Tibial nerve (tissue), 4 donors: ENCODE measurements at regions not wholly inside any gene's neighbourhood (a gene's known extent, or its start where the extent isn't known, plus 50 kb on each side); places are given as distances from the start of the nearest gene placed in this dataset.

ENCODE experiments used
- DNase-seq, 2 donors: peaks; one replicate each; pipeline ENCODE4 v3.0.0-alpha.2; 2019; ENCODE audit warnings: low spot score in 2 of 2
- H3K27ac ChIP-seq, 4 donors: fragments of 200-600 bp; sonication (generic) in 3 of 4; one replicate each; pipeline ENCODE4 v1.5.1; 2017 to 2019; ENCODE audit warnings: mild to moderate bottlenecking in 1 of 4
- H3K27me3 ChIP-seq, 2 donors: fragments of 200-600 bp; sonication (generic) in 1 of 2; one replicate each; pipeline versions ENCODE4 v1.5.1 to v1.6.0; 2017 to 2019
- H3K36me3 ChIP-seq, 3 donors: fragments of 200-600 bp; sonication (generic); one replicate each; pipeline ENCODE4 v1.5.1; 2018 to 2019
- H3K4me1 ChIP-seq, 4 donors: fragments of 200-600 bp; sonication (generic) in 3 of 4; one replicate each; pipeline ENCODE4 v1.5.1; 2017 to 2019
- H3K4me3 ChIP-seq, 4 donors: fragments of 200-600 bp; sonication (generic) in 3 of 4; one replicate each; pipeline ENCODE4 v1.5.1; 2017 to 2019; ENCODE audit warnings: mild to moderate bottlenecking in 1 of 4, moderate library complexity in 1 of 4
- H3K9me3 ChIP-seq, 4 donors: fragments of 200-600 bp; sonication (generic) in 3 of 4; one replicate each; pipeline ENCODE4 v1.5.1; 2017 to 2019
- CTCF ChIP-seq, 5 experiments: fragments of 200-600 bp in 3 of 5; fragments of 450-650 bp in 2 of 5; sonication (generic) in 3 of 5; IDR thresholded peaks; one replicate each; pipeline ENCODE4 v1.5.1; 2016 to 2019; ENCODE audit warnings: antibody characterized with exemption in 5 of 5, mild to moderate bottlenecking in 3 of 5, moderate library complexity in 2 of 5
- EP300 ChIP-seq, 2 donors: sonication (generic); formaldehyde crosslinking; IDR thresholded peaks; one replicate each; pipeline ENCODE4 v1.6.1; 2017; ENCODE audit warnings: antibody characterized with exemption in 2 of 2, mild to moderate bottlenecking in 1 of 2
- POLR2A ChIP-seq, 2 donors: fragments of 450-650 bp; IDR thresholded peaks; one replicate each; pipeline ENCODE4 v1.6.1; 2017; ENCODE audit warnings: antibody characterized with exemption in 2 of 2, mild to moderate bottlenecking in 2 of 2, moderate library complexity in 2 of 2
- WGBS, 2 donors: methylation state at CpG; one replicate each; pipeline ENCODE4 v1.1.5; 2018; 5-methylcytosine and 5-hydroxymethylcytosine counted together

- TF ChIP-seq CTCF (IDR thresholded peaks at IDR 0.05) (no peak), POLR2A (IDR thresholded peaks at IDR 0.05) (no peak)
- WGBS, 2 donors = 90 to 91% methylated on average over 3 of the region's 3 CpGs
- no peak for DNase-seq
Measured at GRCh38 chr1:83625646-83626045, 373.3 kb downstream of the TTLL7 start.

GRCh38 chr1:83620016-83620415 lies 378.9 kb downstream of the TTLL7 start:
- TF ChIP-seq EP300 (IDR thresholded peaks at IDR 0.05) (no peak), POLR2A (IDR thresholded peaks at IDR 0.05) (no peak), CTCF (IDR thresholded peaks at IDR 0.05) (no peak)
- H3K4me1 ChIP-seq = no peaks in the 10 kb centered on the region
- no peak for DNase-seq
- H3K36me3 ChIP-seq = no peaks in the 10 kb centered on the region
- H3K4me3 ChIP-seq = no peak overlapping the region
- no peak overlapping the region for H3K27ac ChIP-seq
- 90 to 91% methylated on average over 4 of the region's 4 CpGs for WGBS, 2 donors
- no peaks in the 10 kb centered on the region for H3K9me3 ChIP-seq
- H3K27me3 ChIP-seq = no peaks in the 10 kb centered on the region

More at GRCh38 chr1:83625646-83626045, 373.3 kb downstream of the TTLL7 start:
- Histone ChIP-seq H3K4me3 (no peak overlapping the region), H3K27me3 (no peaks in the 10 kb centered on the region), H3K36me3 (no peaks in the 10 kb centered on the region), H3K27ac (no peak overlapping the region), H3K4me1 (no peaks in the 10 kb centered on the region), H3K9me3 (no peaks in the 10 kb centered on the region)

GRCh38 chr1:83619170-83619896 lies 379.6 kb downstream of the TTLL7 start:
- Histone ChIP-seq H3K27ac (no peak overlapping the region), H3K9me3 (no peaks in the 10 kb centered on the region), H3K4me1 (no peaks in the 10 kb centered on the region), H3K36me3 (no peaks in the 10 kb centered on the region), H3K4me3 (no peak overlapping the region), H3K27me3 (no peaks in the 10 kb centered on the region)
- 38 to 40% methylated on average over 2 of the region's 2 CpGs for WGBS, 2 donors
- no peak for DNase-seq
- TF ChIP-seq POLR2A (IDR thresholded peaks at IDR 0.05) = no peak
- TF ChIP-seq CTCF (IDR thresholded peaks at IDR 0.05) = no peak
- no peak for TF ChIP-seq EP300 (IDR thresholded peaks at IDR 0.05)

- no peak for DNase-seq
- H3K27me3 ChIP-seq = no peaks in the 10 kb centered on the region
- H3K27ac ChIP-seq = no peak overlapping the region
- TF ChIP-seq CTCF (IDR thresholded peaks at IDR 0.05) = no peak
- no peaks in the 10 kb centered on the region for H3K36me3 ChIP-seq
- no peak overlapping the region for H3K4me3 ChIP-seq
- no peaks in the 10 kb centered on the region for H3K4me1 ChIP-seq
- WGBS, 2 donors = 87 to 89% methylated on average over 7 of the region's 7 CpGs
- H3K9me3 ChIP-seq = no peaks in the 10 kb centered on the region
Measured at GRCh38 chr1:83617883-83618282, 381.0 kb downstream of the TTLL7 start.

- H3K27me3 ChIP-seq = no peaks in the 10 kb centered on the region
- DNase-seq = no peak
- H3K36me3 ChIP-seq = no peaks in the 10 kb centered on the region
- H3K27ac ChIP-seq = no peak overlapping the region
- H3K4me1 ChIP-seq = no peaks in the 10 kb centered on the region
- TF ChIP-seq CTCF (IDR thresholded peaks at IDR 0.05) = no peak
- no peak for TF ChIP-seq EP300 (IDR thresholded peaks at IDR 0.05)
- no peak for TF ChIP-seq POLR2A (IDR thresholded peaks at IDR 0.05)
- H3K9me3 ChIP-seq = no peaks in the 10 kb centered on the region
- H3K4me3 ChIP-seq = no peak overlapping the region
- WGBS, 2 donors = 72 to 86% methylated on average over 2 of the region's 2 CpGs
Measured at GRCh38 chr1:83615370-83615769, 383.6 kb downstream of the TTLL7 start.
